ENCODE measurements at regions not wholly inside any gene's neighbourhood (a gene's known extent, or its start where the extent isn't known, plus 50 kb on each side); places are given as distances from the start of the nearest gene placed in this dataset.
"Not testable (repeated sequence)": the region's sequence is repeated elsewhere in the genome, so short reads cannot be mapped to it uniquely, and the experiment has no call there.

DNA sequence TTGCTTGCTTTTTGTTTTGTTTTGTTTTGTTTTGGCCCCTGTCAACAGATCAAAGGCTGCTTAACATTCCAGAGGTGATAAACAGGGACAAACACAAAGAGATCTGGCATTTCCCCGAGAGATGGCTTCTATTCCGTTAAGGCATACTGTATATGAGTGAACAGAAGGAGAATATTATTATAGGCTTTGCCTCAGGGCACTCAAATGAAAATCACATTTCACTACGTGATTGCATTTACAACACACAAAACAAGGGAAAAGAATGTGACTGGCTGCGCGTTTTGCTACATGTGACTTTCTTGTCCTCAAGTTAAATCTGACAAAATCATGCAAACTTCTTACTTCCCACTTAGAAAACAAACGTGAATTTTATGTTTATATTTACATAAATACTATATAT lies 1037.9 kb upstream of the DDX18 start:
- no peak for DNase-seq

- no peak for DNase-seq
These were observed 1026.6 kb upstream of the DDX18 start for GRCh38 chr2:116787848-116788247.

- DNase-seq: no peak
These were observed 1011.8 kb upstream of the DDX18 start for GRCh38 chr2:116802671-116803070.

DNA sequence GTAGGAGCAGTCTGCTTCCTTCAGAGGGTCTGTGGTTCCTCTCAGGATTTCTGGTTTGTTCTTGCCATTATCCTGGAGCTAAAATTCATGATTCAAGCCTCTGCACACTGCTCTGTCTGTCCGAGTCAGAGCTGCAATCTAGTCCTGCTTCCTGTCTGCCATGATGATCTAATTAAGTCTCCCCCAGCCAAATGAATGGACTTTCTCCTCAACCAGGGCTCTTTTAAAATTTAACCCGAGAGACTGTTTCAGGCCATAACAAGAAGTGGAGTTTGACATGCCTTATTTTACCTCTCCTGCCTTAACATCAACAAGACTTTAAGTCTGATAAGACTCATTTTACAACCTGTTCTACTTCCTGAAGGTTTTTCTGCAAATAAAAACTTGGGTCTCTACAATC lies 1009.6 kb upstream of the DDX18 start:
- DNase-seq: no peak

DNA sequence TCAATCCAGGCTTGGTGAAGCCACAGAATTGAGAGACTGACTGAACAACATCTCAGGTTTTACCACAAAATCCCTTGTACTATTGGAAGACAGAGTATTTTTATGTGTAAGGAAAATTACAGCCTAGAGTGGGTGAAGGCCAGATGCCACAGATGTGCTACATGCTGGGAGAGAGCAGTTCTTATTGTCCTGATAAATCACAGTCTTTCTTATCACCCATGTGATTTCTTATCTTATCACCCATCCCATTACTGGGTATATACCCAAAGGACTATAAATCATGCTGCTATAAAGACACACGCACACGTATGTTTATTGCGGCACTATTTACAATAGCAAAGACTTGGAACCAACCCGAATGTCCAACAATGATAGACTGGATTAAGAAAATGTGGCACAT lies 1008.0 kb upstream of the DDX18 start:
- DNase-seq: not testable (repeated sequence)

GRCh38 chr2:116809109-116809508 lies 1005.4 kb upstream of the DDX18 start:
- DNase-seq: no peak

DNA sequence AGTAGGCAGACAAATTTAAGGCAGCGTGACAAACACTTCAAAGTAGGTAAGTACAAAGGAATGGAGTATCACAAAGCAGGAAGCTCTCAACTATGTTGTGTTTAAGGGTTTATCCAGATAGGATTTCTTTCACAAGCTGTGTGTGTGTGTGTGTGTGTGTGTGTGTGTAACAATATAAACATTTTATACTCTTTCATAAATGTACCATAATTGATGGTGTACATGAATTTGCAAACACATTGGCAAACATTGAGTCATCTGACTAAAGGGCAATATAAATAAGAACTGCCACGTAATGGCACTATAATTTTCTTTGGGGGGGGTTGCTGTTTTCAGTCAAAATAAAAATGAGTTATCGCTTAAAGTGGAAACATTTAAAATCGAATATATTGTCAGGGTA lies 1004.4 kb upstream of the DDX18 start:
- DNase-seq: no peak

GRCh38 chr2:116810645-116811044 lies 1003.8 kb upstream of the DDX18 start:
- no peak for DNase-seq

DNA sequence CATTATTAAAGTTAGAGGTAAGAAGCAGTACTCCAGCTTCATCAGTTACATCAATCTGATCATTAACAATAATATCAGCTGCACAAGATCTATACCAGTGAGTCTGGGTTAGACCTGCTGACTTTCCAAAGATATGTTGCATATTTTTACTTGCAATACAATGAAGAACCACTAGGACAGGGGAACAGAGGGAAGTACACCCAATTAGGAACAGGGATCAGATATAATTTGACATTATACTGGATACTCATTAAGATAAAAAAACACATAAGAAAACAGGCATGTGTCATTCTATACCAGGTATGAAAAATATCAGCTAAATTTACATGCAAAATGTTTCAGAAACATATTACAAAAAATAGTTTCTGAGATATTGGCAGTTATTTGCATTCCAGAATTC lies 995.1 kb upstream of the DDX18 start:
- no peak for DNase-seq

DNA sequence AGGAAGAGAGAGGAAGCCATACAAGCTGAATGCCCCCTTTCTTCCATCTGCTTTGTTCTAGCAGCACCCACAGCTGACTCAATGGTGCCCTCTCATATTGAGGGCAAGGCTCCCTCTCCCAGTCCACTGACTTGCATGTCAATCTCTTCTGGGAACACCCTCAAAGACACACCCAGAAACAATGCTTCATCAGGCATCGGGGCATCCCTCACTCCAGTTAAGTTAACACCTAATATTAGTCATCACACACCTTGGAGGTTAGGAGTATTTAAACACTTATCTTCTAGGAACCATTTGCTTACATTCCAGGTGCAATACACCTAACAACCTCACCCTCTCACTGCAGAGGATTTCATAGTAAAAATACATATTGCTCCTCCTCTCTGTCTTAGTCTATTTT lies 993.5 kb upstream of the DDX18 start:
- no peak for DNase-seq

- DNase-seq: not testable (repeated sequence)
These were observed 984.9 kb upstream of the DDX18 start for GRCh38 chr2:116829543-116829942.

DNA sequence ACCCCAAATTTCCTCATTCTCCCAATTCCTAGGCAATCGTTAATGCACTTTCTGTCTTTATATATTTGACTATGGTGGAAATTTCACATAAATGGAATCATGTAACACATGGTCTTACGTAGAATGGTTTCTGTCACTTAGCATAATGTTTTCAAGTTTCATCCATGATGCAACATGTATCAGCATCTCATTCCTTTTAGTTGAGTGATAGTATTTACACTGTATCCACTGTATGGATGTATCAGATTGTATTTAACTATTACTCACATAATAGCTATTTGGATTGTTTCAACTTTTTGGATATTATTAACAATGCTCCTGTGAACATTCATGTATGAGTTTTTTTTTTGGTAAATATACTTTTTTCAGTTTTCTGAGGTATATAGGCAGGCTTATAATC lies 982.3 kb upstream of the DDX18 start:
- DNase-seq: no peak

DNA sequence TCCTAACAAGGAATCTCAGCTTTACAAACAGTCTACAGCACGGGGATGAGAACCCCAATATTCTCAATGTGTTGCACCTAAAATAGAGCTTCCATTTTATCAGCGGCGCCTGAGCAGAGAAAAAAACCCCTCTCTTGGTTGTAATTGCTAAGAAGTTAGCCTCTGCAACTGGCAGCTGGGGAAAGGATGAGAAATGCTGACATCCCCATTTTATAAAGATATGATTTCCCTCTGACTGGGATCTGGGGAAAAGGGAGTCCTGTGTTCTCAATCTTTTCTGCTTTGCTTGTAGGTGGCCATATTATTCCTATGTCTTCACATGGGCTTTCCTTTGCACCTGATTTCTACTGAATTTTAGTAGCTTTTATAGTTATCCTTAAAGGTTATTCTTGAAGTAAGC lies 981.4 kb upstream of the DDX18 start:
- DNase-seq: no peak

- no peak for DNase-seq
These were observed 972.3 kb upstream of the DDX18 start for GRCh38 chr2:116842164-116842563.

DNA sequence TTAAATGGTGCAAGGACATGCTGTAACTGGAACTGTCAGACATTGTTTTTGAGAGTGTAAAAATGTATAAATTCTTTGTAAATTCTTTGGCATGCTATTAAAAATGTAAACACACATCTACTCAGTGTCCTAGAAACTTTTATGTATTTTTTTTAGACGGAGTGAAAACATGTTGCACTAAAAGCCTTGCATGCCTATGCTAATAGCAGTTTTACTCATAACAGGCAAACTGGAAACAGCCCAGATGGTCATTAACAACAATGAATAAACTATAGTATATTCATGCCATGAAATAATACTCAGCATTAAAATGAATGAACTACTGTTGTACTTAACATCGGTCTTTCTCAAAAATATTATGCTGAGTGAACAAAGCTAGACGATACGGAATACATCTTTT lies 954.8 kb upstream of the DDX18 start:
- no peak for DNase-seq

- no peak for DNase-seq
These were observed 940.5 kb upstream of the DDX18 start for GRCh38 chr2:116874021-116874420.

- no peak for DNase-seq
These were observed 937.2 kb upstream of the DDX18 start for GRCh38 chr2:116877274-116877673.

DNA sequence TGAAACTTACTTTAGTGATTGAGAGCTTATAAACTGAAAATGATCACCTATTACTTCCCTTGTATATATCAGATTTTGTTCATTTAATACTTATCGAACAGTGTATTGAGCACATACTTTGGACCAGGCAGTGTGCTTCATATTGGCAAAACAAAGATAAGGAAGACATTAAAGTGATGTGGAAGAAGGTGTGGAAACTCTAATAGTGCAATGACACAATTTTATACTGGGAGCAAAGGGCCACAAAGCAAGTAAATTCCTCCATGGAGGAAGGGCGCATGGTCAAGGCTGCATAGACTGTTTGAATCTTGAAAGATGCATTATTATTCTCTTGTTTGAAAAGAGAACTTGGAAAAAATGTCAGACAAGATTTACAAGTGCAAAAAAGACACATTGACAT lies 936.5 kb upstream of the DDX18 start:
- no peak for DNase-seq

GRCh38 chr2:116879650-116880160 lies 934.8 kb upstream of the DDX18 start:
- no peak for DNase-seq

- DNase-seq: no peak
These were observed 923.3 kb upstream of the DDX18 start for GRCh38 chr2:116891191-116891590.

DNA sequence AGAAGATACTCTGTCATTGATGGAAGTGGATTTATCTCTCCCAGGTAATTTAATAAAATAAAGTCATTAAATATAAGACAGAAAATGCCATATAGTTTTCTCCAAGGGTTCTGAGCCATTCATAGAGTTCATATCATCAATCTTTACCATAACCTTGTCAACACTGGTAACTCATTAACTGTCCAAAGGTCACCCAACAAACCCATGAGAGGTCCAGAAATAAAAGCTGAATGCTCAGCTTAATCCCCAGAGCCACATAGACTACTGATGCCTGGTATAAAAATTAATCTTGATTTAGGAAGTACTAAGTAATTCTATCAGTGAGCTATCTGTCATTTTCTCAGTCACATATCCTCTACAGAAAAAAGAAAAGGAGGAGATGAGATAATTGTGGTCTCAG lies 903.0 kb upstream of the DDX18 start:
- DNase-seq: no peak

GRCh38 chr2:116915673-116916072 lies 898.8 kb upstream of the DDX18 start:
- no peak for DNase-seq

GRCh38 chr2:116917196-116917595 lies 897.3 kb upstream of the DDX18 start:
- no peak for DNase-seq

DNA sequence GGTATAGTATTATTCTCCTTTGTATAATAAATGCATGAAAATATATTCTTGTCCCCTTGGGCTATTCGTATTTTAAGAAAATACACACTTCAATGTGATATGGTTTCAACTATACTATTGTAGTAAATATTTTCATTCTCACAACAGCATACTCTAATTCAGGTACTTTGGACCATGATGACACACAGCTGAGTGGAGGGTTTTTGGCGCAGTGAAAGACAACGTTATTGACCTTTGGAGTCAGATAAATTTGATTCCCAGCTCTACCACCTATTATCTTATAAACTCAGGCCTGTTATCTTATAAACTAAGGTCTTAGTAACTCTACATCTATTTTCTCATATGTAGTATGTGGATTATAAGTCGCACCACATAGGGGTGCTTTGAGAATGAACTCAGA lies 895.9 kb upstream of the DDX18 start:
- no peak for DNase-seq

DNA sequence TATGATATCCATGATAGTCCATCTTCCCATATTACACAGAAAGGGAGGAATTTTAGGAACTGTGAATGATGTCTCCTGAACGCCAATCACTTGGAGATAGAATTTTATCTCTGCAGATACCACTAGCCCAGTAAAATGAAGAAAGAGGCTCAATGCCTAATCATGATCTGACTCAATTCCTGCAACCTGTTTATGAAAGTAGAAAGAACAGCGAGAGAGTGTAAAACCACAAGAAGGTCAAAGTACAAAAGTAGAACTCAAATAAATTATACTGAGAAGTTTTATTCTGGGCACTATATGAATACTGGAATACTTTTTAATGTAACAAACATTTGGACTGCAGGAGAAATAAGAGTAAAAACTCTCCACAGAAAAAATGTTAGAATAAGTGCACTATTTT lies 892.1 kb upstream of the DDX18 start:
- no peak for DNase-seq

DNA sequence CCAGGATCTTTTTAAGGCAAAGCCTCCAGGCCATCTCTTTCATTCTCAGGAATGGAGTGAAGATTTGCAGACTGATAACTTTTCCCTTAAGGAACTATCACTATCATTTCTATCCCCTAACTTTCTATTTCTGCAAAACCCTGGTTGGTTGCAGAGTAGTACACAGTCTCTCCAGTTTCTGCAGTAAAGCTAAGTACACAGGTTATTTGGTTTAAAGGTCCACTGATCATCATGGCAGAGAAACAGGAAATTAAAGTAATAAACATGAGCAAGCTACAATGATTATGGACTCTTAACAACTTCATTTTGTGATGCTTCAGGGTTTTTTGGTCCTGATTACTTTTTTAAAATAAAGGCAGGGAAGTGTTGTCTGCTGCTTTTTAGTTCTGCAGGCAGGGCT lies 890.0 kb upstream of the DDX18 start:
- DNase-seq: no peak
